ENCODE measurements at regions not wholly inside any gene's neighbourhood (a gene's known extent, or its start where the extent isn't known, plus 50 kb on each side); places are given as distances from the start of the nearest gene placed in this dataset.
"Not testable (repeated sequence)": the region's sequence is repeated elsewhere in the genome, so short reads cannot be mapped to it uniquely, and the experiment has no call there.

GRCh38 chr17:14428648-14429029, 127.8 kb downstream of the HS3ST3B1 start:
- intact Hi-C loops (cut with DNase I; ENCODE audit: low total_unique reads) = loop anchor here (10.0 kb wide), 1 partner anchor 64 kb away; no protein-coding TSS in a partner anchor
- Histone ChIP-seq H3K36me3 (no peaks in the 10 kb centered on the region), H3K27ac (no peak overlapping the region), H3K9me3 (no peaks in the 10 kb centered on the region), H3K27me3 (no peaks in the 10 kb centered on the region), H3K4me3 (no peak overlapping the region), H3K4me1 (no peaks in the 10 kb centered on the region)
- TF ChIP-seq, protein P1, sequence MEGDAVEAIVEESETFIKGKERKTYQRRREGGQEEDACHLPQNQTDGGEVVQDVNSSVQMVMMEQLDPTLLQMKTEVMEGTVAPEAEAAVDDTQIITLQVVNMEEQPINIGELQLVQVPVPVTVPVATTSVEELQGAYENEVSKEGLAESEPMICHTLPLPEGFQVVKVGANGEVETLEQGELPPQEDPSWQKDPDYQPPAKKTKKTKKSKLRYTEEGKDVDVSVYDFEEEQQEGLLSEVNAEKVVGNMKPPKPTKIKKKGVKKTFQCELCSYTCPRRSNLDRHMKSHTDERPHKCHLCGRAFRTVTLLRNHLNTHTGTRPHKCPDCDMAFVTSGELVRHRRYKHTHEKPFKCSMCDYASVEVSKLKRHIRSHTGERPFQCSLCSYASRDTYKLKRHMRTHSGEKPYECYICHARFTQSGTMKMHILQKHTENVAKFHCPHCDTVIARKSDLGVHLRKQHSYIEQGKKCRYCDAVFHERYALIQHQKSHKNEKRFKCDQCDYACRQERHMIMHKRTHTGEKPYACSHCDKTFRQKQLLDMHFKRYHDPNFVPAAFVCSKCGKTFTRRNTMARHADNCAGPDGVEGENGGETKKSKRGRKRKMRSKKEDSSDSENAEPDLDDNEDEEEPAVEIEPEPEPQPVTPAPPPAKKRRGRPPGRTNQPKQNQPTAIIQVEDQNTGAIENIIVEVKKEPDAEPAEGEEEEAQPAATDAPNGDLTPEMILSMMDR (IDR thresholded peaks at IDR 0.05) = no peak
- no peak for TF ChIP-seq POLR2A (IDR thresholded peaks at IDR 0.05)
- no peak for DNase-seq

DNA sequence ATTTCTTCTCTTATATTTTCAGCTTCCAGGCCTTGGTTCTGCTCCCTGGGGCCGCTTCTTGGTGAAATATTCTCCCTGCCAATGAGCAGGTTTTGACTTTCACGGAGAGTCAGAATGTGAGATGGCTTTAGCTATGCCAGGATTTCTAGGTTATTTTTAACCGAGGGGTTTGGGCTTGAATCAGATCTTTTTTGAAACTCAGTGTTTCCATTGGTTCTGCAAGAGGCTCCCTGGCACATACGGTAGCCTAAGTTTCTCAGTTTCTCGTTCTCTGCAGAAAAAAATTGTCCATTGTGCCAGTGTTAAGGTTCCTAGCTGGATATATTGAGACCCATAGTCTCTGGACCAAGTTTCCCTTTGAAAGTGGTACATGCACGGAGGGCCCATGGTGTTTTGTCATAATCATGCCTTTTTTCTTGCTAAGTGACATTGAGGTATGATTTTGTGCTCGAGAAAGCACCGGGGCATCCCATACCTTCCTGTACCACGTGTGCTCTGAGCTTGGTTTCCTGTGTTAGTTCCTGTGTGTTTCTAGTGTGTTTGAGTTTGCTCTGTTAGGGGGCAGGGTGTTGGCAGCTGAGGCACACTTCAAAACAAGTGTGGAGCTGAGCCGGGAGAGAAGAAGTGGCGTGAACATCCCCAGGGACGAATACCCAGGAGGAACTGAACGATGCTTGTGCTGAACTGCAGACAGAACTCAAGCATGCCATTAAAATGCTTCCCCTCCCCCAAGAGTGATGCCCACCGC, 127.2 kb downstream of the HS3ST3B1 start:
- no peak for TF ChIP-seq POLR2A (IDR thresholded peaks at IDR 0.05)
- TF ChIP-seq, protein P1 (IDR thresholded peaks at IDR 0.05) = no peak
- H3K27ac ChIP-seq = no peak overlapping the region
- no peak overlapping the region for H3K4me3 ChIP-seq
- H3K27me3 ChIP-seq = no peaks in the 10 kb centered on the region
- intact Hi-C loops (cut with DNase I; ENCODE audit: low total_unique reads) = loop anchor here (10.0 kb wide), 1 partner anchor 63 kb away; no protein-coding TSS in a partner anchor
- DNase-seq = no peak
- no peaks in the 10 kb centered on the region for H3K4me1 ChIP-seq
- H3K36me3 ChIP-seq = no peaks in the 10 kb centered on the region
- H3K9me3 ChIP-seq = no peaks in the 10 kb centered on the region

DNA sequence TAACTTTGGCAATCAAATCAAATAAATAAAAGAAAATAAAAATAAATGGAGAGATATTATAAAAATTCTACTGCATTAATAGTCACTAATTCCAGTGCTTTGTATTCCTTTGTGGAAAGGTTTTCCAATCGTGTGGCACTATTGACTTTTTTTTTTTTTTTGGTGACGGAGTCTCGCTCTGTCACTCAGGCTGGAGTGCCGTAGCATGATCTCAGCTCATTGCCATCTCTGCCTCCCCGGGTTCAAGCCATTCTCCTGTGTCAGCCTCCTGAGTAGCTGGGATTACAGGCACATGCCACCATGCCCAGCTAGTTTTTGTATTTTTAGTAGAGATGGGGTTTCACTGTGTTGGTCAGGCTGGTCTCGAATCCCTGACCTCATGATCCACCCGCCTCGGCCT, 122.3 kb downstream of the HS3ST3B1 start:
- intact Hi-C loops (cut with DNase I; ENCODE audit: low total_unique reads) = loop anchor here (10.0 kb wide), 1 partner anchor 58 kb away; no protein-coding TSS in a partner anchor
- not testable (repeated sequence) for H3K27ac ChIP-seq, DNase-seq, H3K4me1 ChIP-seq, H3K27me3 ChIP-seq, H3K9me3 ChIP-seq, H3K36me3 ChIP-seq, H3K4me3 ChIP-seq

GRCh38 chr17:14417336-14417735, 116.5 kb downstream of the HS3ST3B1 start:
- intact Hi-C loops (cut with DNase I; ENCODE audit: low total_unique reads) = no loop called here
- no peak overlapping the region for H3K27ac ChIP-seq
- TF ChIP-seq POLR2A (IDR thresholded peaks at IDR 0.05) = no peak
- TF ChIP-seq, protein P1 (IDR thresholded peaks at IDR 0.05) = no peak
- DNase-seq = no peak
- no peaks in the 10 kb centered on the region for H3K36me3 ChIP-seq
- H3K27me3 ChIP-seq = no peaks in the 10 kb centered on the region
- H3K9me3 ChIP-seq = no peaks in the 10 kb centered on the region
- H3K4me1 ChIP-seq = no peaks in the 10 kb centered on the region
- no peak overlapping the region for H3K4me3 ChIP-seq

DNA sequence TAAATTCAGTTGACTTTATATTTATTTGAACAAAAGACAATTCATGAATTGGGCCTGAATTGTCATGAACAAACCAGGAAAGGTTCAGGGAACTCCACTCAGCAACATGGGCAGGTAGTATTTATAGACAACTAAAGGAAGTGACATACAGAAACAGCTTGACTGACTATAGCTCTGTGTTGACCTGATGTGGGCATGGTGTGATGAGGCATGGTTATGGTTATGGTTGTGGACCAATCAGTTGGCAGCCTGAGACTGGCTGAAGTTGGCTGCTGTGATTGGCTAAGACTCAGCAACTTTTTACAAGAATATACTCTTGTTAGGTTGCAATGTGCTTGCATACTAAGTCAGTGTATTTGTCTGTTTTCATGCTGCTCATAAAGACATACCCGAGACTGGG, 108.4 kb downstream of the HS3ST3B1 start:
- TF ChIP-seq, protein P1 (IDR thresholded peaks at IDR 0.05) = no peak
- no peak for TF ChIP-seq POLR2A (IDR thresholded peaks at IDR 0.05)
- H3K9me3 ChIP-seq = no peaks in the 10 kb centered on the region
- no peak overlapping the region for H3K27ac ChIP-seq
- no peaks in the 10 kb centered on the region for H3K4me1 ChIP-seq
- H3K27me3 ChIP-seq = no peaks in the 10 kb centered on the region
- intact Hi-C loops (cut with DNase I; ENCODE audit: low total_unique reads) = no loop called here
- no peaks in the 10 kb centered on the region for H3K36me3 ChIP-seq
- DNase-seq = no peak
- no peak overlapping the region for H3K4me3 ChIP-seq

Measured in uterus (tissue), 3 donors.